Osteoblast (primary cell): ENCODE measurements at regions not wholly inside any gene's neighbourhood (a gene's known extent, or its start where the extent isn't known, plus 50 kb on each side); places are given as distances from the start of the nearest gene placed in this dataset.

ENCODE experiments used
- DNase-seq: peaks from one replicate; pipeline ENCODE4 v3.0.0; 2011; ENCODE audit warnings: low spot score, mixed read lengths; ENCODE audit not compliant: insufficient read length; ENCODE audit errors: missing footprints
- H2AFZ ChIP-seq: 2 replicates; pipeline ENCODE4 v1.6.0; 2011; ENCODE audit warnings: mild to moderate bottlenecking, low read length
- H3K27ac ChIP-seq: 2 replicates; pipeline ENCODE4 v1.5.1; 2011; ENCODE audit warnings: mild to moderate bottlenecking, low read depth, low read length, moderate library complexity
- H3K27me3 ChIP-seq: 2 replicates; pipeline ENCODE4 v1.6.0; 2012; ENCODE audit warnings: mild to moderate bottlenecking, control low read depth, inconsistent platforms, low read length, moderate library complexity; ENCODE audit not compliant: insufficient read depth
- H3K36me3 ChIP-seq: 2 replicates; pipeline ENCODE4 v1.5.1; 2011; ENCODE audit warnings: mild to moderate bottlenecking, low read length, control low read depth, moderate library complexity; ENCODE audit not compliant: insufficient read depth
- H3K4me1 ChIP-seq: 2 replicates; pipeline ENCODE4 v1.5.1; 2011; ENCODE audit warnings: mild to moderate bottlenecking, low read length, control low read depth, moderate library complexity; ENCODE audit not compliant: insufficient read depth
- H3K4me2 ChIP-seq: 2 replicates; pipeline ENCODE4 v1.6.0; 2011; ENCODE audit warnings: mild to moderate bottlenecking, low read length; ENCODE audit not compliant: insufficient read depth
- H3K4me3 ChIP-seq: fragments of 200-600 bp; sonication (generic); 3 replicates; pipeline ENCODE4 v1.5.1; 2012; ENCODE audit warnings: mild to moderate bottlenecking, low read length, inconsistent platforms; ENCODE audit not compliant: insufficient read depth
- H3K79me2 ChIP-seq: 2 replicates; pipeline ENCODE4 v1.6.0; 2012; ENCODE audit warnings: mild to moderate bottlenecking, low read length, control low read depth, inconsistent platforms; ENCODE audit not compliant: insufficient read depth
- H3K9me3 ChIP-seq: 2 replicates; pipeline ENCODE4 v1.5.1; 2011; ENCODE audit warnings: low read depth, low read length, control low read depth
- H4K20me1 ChIP-seq: 2 replicates; pipeline ENCODE4 v1.6.0; 2012; ENCODE audit warnings: mild to moderate bottlenecking, low read length, control low read depth; ENCODE audit not compliant: insufficient read depth
- CTCF ChIP-seq: IDR thresholded peaks from 2 replicates; pipeline ENCODE4 v1.5.1; 2011; ENCODE audit warnings: mild to moderate bottlenecking, low read depth, low read length, moderate library complexity; ENCODE audit errors: extremely low read depth

GRCh38 chr12:33794954-33795353 is 227.3 kb upstream of the ALG10 start:
- no peaks in the 10 kb centered on the region for H3K27me3 ChIP-seq
- no peak overlapping the region for H3K4me3 ChIP-seq
- no peak overlapping the region for H3K4me2 ChIP-seq
- no peak overlapping the region for H3K27ac ChIP-seq
- no peak for DNase-seq
- H3K36me3 ChIP-seq, result no peaks in the 10 kb centered on the region
- H4K20me1 ChIP-seq, result no peaks in the 10 kb centered on the region
- no peaks in the 10 kb centered on the region for H3K4me1 ChIP-seq
- no peaks in the 10 kb centered on the region for H3K79me2 ChIP-seq
- no peak for TF ChIP-seq CTCF
- H3K9me3 ChIP-seq, result peaks cover 6% of the 10 kb centered on the region
- no peak overlapping the region for H2AFZ ChIP-seq

- Histone ChIP-seq H3K9me3 (peaks cover 6% of the 10 kb centered on the region), H3K79me2 (no peaks in the 10 kb centered on the region), H3K36me3 (no peaks in the 10 kb centered on the region), H3K27me3 (no peaks in the 10 kb centered on the region), H4K20me1 (no peaks in the 10 kb centered on the region), H2AFZ (no peak overlapping the region), H3K4me1 (no peaks in the 10 kb centered on the region), H3K27ac (no peak overlapping the region), H3K4me3 (no peak overlapping the region), H3K4me2 (no peak overlapping the region)
- no peak for TF ChIP-seq CTCF
- DNase-seq, result no peak
Measured at GRCh38 chr12:33795536-33795935, 226.8 kb upstream of the ALG10 start.

- Histone ChIP-seq H3K79me2 (no peaks in the 10 kb centered on the region), H4K20me1 (no peaks in the 10 kb centered on the region), H3K4me3 (no peak overlapping the region), H3K36me3 (no peaks in the 10 kb centered on the region), H3K27ac (no peak overlapping the region), H3K27me3 (no peaks in the 10 kb centered on the region), H3K4me2 (no peak overlapping the region), H3K4me1 (no peaks in the 10 kb centered on the region), H3K9me3 (no peaks in the 10 kb centered on the region), H2AFZ (no peak overlapping the region)
- no peak for TF ChIP-seq CTCF
- DNase-seq, result no peak
Measured at GRCh38 chr12:33813536-33813935, 208.8 kb upstream of the ALG10 start.

- Histone ChIP-seq H4K20me1 (no peaks in the 10 kb centered on the region), H3K79me2 (no peaks in the 10 kb centered on the region), H2AFZ (no peak overlapping the region), H3K27ac (no peak overlapping the region), H3K27me3 (no peaks in the 10 kb centered on the region), H3K36me3 (no peaks in the 10 kb centered on the region), H3K4me3 (no peak overlapping the region), H3K4me2 (no peak overlapping the region), H3K9me3 (no peaks in the 10 kb centered on the region), H3K4me1 (no peaks in the 10 kb centered on the region)
- no peak for DNase-seq
- TF ChIP-seq CTCF, result no peak
Measured at GRCh38 chr12:33817713-33818112, 204.6 kb upstream of the ALG10 start.
